Spleen (tissue), 7 donors: ENCODE measurements at regions not wholly inside any gene's neighbourhood (a gene's known extent, or its start where the extent isn't known, plus 50 kb on each side); places are given as distances from the start of the nearest gene placed in this dataset.

ENCODE experiments used
- CTCF ChIP-seq, 11 experiments: fragments of 200-600 bp in 7 of 11; fragments of 450-650 bp in 4 of 11; sonication (generic) in 4 of 11; IDR thresholded peaks in 8 of 11; conservative IDR thresholded peaks in 3 of 11; 1 replicate in 7 of 11; 2 replicates in 4 of 11; pipeline versions ENCODE4 v1.4.0 to v1.8.0; 2016 to 2021; ENCODE audit warnings: antibody characterized with exemption in 11 of 11, inconsistent platforms in 4 of 11, mild to moderate bottlenecking in 1 of 11
- POLR2A ChIP-seq, 3 donors: fragments of 450-650 bp; IDR thresholded peaks; one replicate each; pipeline ENCODE4 v1.5.1; 2017; ENCODE audit warnings: antibody characterized with exemption in 3 of 3, mild to moderate bottlenecking in 1 of 3
- POLR2AphosphoS5 ChIP-seq, 3 donors: sonication (generic); formaldehyde crosslinking; IDR thresholded peaks; one replicate each; pipeline ENCODE4 v1.5.1; 2017; ENCODE audit warnings: antibody characterized with exemption in 3 of 3
- donor health status: DM: no; HTN: no; CAD: no; lungs with moderate emphysema.
- donor health status: DM: no; HTN: no; CAD: no.
- donor health status: DM: no; HTN: no; CAD: no.

GRCh38 chr5:3394891-3395599 is 200.6 kb upstream of the IRX1 start:
- TF ChIP-seq CTCF (IDR thresholded peaks at IDR 0.05 in 8 of 11, conservative IDR thresholded peaks at IDR 0.05 in 3 of 11) (no peak), POLR2A (IDR thresholded peaks at IDR 0.05) (no peak), POLR2AphosphoS5 (IDR thresholded peaks at IDR 0.05) (no peak)
